Panc1 (cell line): ENCODE measurements at regions not wholly inside any gene's neighbourhood (a gene's known extent, or its start where the extent isn't known, plus 50 kb on each side); places are given as distances from the start of the nearest gene placed in this dataset.

Experiments used
- ATAC-seq: fragments of 200-7000 bp; cut with Tn5 transposase; 2 replicates; pipeline ENCODE4 v1.9.1; 2020; ENCODE audit warnings: mild to moderate bottlenecking, moderate library complexity
- BruUV-seq: library from RNA; stranded (reverse); fragments of 400-500 nt; replicated peaks from 2 replicates; lab custom pipeline; 2021; lab: Mats Ljungman, UMichigan
- CTCF ChIA-PET: fragments of 300-600 bp; sonication (Branson Sonifier 250); formaldehyde crosslinking; loops from one replicate; lab custom pipeline; 2022; ENCODE audit warnings: antibody characterized with exemption; lab: Charles Lee
- POLR2A ChIA-PET: fragments of 300-600 bp; sonication (Branson Sonifier 250); formaldehyde crosslinking; loops from one replicate; lab custom pipeline; 2022; ENCODE audit warnings: antibody characterized with exemption; lab: Charles Lee
- DNase-seq: peaks from one replicate; pipeline ENCODE4 v3.0.0-alpha.2; 2010; ENCODE audit warnings: low read depth, low spot score
- H3K27ac ChIP-seq: 2 replicates; pipeline ENCODE4 v1.5.1; 2011; ENCODE audit warnings: mild to moderate bottlenecking, low read length, inconsistent platforms
- H3K27me3 ChIP-seq: fragments of 200-500 bp; sonication (Bioruptor generic); 2 replicates; pipeline ENCODE4 v1.6.0; 2014; ENCODE audit warnings: low read length, inconsistent platforms; ENCODE audit not compliant: control insufficient read depth, insufficient read depth
- H3K36me3 ChIP-seq: fragments of 200-500 bp; sonication (Bioruptor generic); 2 replicates; pipeline ENCODE4 v1.5.1; 2014; ENCODE audit warnings: inconsistent platforms, mild to moderate bottlenecking, low read length, moderate library complexity; ENCODE audit not compliant: control insufficient read depth, insufficient read depth
- H3K4me1 ChIP-seq: 2 replicates; pipeline ENCODE4 v1.5.1; 2011; ENCODE audit warnings: inconsistent platforms, mild to moderate bottlenecking, low read length, moderate library complexity; ENCODE audit not compliant: control insufficient read depth, insufficient read depth
- H3K4me3 ChIP-seq, 2 experiments: 2 replicates each; pipeline ENCODE4 v1.5.1; 2011 to 2012; ENCODE audit warnings: low read depth in 2 of 2, low read length in 2 of 2, mild to moderate bottlenecking in 2 of 2, inconsistent platforms in 1 of 2, moderate library complexity in 1 of 2
- H3K9me3 ChIP-seq: fragments of 200-500 bp; sonication (Bioruptor generic); 2 replicates; pipeline ENCODE4 v1.5.1; 2014; ENCODE audit warnings: low read depth, mild to moderate bottlenecking, inconsistent platforms, low read length, moderate library complexity; ENCODE audit not compliant: control insufficient read depth, insufficient read depth
- CTCF ChIP-seq: fragments of 450-650 bp; IDR thresholded peaks from 2 replicates; pipeline ENCODE4 v1.5.1; 2017; ENCODE audit warnings: mild to moderate bottlenecking
- POLR2AphosphoS5 ChIP-seq: IDR thresholded peaks from 2 replicates; pipeline ENCODE4 v1.6.1; 2012; ENCODE audit warnings: mild to moderate bottlenecking, low read depth, low read length, moderate library complexity
- REST ChIP-seq, 2 experiments: IDR thresholded peaks; 2 replicates each; pipeline ENCODE4 v1.6.1; 2011 to 2012; ENCODE audit warnings: low read depth in 2 of 2, control low read depth in 1 of 2, low read length in 1 of 2, mild to moderate bottlenecking in 1 of 2, moderate library complexity in 1 of 2; ENCODE audit not compliant: insufficient read depth in 1 of 2
- SIN3A ChIP-seq: IDR thresholded peaks from 2 replicates; pipeline ENCODE4 v1.6.1; 2012; ENCODE audit warnings: low read depth, mild to moderate bottlenecking, low read length, moderate library complexity, borderline replicate concordance; ENCODE audit not compliant: insufficient read depth
- TCF7L2 ChIP-seq: IDR thresholded peaks from 2 replicates; pipeline ENCODE4 v1.6.1; 2011; ENCODE audit warnings: mild to moderate bottlenecking, low read depth, low read length, inconsistent platforms
- in situ Hi-C: cut with HindIII; loops from 2 replicates; pipeline ENCODE4 v1.10.0; 2016; ENCODE audit warnings: low sequenced_read_pairs, low pct_unique_long_range_greater_than_20kb
- intact Hi-C: fragments of 100-400 bp; cut with micrococcal nuclease; formaldehyde crosslinking; loops from one replicate; pipeline ENCODE4 v1.10.0; 2022; ENCODE audit not compliant: unreplicated experiment

- no peak for ATAC-seq
- intact Hi-C loops = no loop called here
Measured at GRCh38 chr7:52842202-52842900, 193.1 kb upstream of the POM121L12 start.

GRCh38 chr7:52838981-52839411 lies 196.4 kb upstream of the POM121L12 start:
- no TSS peak for BruUV-seq
- Histone ChIP-seq H3K4me1 (no peaks in the 10 kb centered on the region), H3K4me3 (no peak overlapping the region), H3K27ac (no peak overlapping the region), H3K27me3 (no peaks in the 10 kb centered on the region), H3K36me3 (no peaks in the 10 kb centered on the region), H3K9me3 (no peaks in the 10 kb centered on the region)
- DNase-seq = no peak
- CTCF ChIA-PET = no interaction called here
- ATAC-seq = no peak
- TF ChIP-seq TCF7L2 (no peak), CTCF (no peak), POLR2AphosphoS5 (no peak), REST (IDR thresholded peaks at IDR 0.05; ENCODE audit: insufficient read depth in 1 of 2, low read depth in 2 of 2, low read length in 1 of 2) (no peak), SIN3A (no peak)
- in situ Hi-C loops (no loop called here), intact Hi-C loops (no loop called here)
- POLR2A ChIA-PET = interaction anchor here (0.6 kb wide), 1 partner anchor 363 kb away, joined by 7 read pairs; no protein-coding TSS in a partner anchor

More at GRCh38 chr7:52842202-52842900, 193.1 kb upstream of the POM121L12 start:
- Histone ChIP-seq H3K9me3 (no peaks in the 10 kb centered on the region), H3K4me3 (no peak overlapping the region), H3K27me3 (no peaks in the 10 kb centered on the region), H3K36me3 (no peaks in the 10 kb centered on the region), H3K4me1 (no peaks in the 10 kb centered on the region), H3K27ac (no peak overlapping the region)
- no peak for TF ChIP-seq SIN3A
- ChIA-PET POLR2A (no interaction called here), CTCF (no interaction called here)
- no peak for DNase-seq
- in situ Hi-C loops = no loop called here
- no TSS peak for BruUV-seq

GRCh38 chr7:52831321-52831720 lies 204.1 kb upstream of the POM121L12 start:
- intact Hi-C loops = no loop called here
- ATAC-seq (no peak), DNase-seq (no peak)
- BruUV-seq = no TSS peak
- H3K27ac ChIP-seq = no peak overlapping the region
- ChIA-PET CTCF (no interaction called here), POLR2A (no interaction called here)
- no peaks in the 10 kb centered on the region for H3K9me3 ChIP-seq
- TF ChIP-seq REST (IDR thresholded peaks at IDR 0.05; ENCODE audit: insufficient read depth in 1 of 2, low read depth in 2 of 2, low read length in 1 of 2) (no peak), SIN3A (no peak), CTCF (no peak), POLR2AphosphoS5 (no peak)
- H3K4me3 ChIP-seq = no peak overlapping the region
- in situ Hi-C loops = no loop called here
- H3K27me3 ChIP-seq = no peaks in the 10 kb centered on the region
- H3K4me1 ChIP-seq = no peaks in the 10 kb centered on the region
- H3K36me3 ChIP-seq = no peaks in the 10 kb centered on the region
